ENCODE measurements at regions not wholly inside any gene's neighbourhood (a gene's known extent, or its start where the extent isn't known, plus 50 kb on each side); places are given as distances from the start of the nearest gene placed in this dataset.
"Not testable (repeated sequence)": the region's sequence is repeated elsewhere in the genome, so short reads cannot be mapped to it uniquely, and the experiment has no call there.

DNA sequence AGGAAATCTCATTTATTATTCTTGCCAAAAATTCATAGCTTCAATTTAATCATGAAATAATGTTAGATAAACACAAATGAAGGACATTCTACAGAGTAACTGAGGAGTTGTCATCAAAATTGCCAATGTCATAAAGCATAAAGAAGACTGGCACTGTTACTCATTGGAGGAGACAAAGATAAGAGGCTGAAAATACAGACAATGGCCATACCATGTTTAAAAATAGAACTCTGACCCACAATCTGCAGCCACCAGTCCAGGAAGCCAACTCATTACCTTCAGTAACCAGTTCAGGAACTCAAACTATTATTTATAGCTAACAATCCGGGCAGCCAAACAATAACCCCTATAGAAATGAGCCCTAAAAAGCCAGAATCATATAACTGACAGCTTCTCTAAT is 795.6 kb downstream of the TENT5A start:
- H3K9me3 ChIP-seq: no peaks in the 10 kb centered on the region
- TF ChIP-seq, protein P1, sequence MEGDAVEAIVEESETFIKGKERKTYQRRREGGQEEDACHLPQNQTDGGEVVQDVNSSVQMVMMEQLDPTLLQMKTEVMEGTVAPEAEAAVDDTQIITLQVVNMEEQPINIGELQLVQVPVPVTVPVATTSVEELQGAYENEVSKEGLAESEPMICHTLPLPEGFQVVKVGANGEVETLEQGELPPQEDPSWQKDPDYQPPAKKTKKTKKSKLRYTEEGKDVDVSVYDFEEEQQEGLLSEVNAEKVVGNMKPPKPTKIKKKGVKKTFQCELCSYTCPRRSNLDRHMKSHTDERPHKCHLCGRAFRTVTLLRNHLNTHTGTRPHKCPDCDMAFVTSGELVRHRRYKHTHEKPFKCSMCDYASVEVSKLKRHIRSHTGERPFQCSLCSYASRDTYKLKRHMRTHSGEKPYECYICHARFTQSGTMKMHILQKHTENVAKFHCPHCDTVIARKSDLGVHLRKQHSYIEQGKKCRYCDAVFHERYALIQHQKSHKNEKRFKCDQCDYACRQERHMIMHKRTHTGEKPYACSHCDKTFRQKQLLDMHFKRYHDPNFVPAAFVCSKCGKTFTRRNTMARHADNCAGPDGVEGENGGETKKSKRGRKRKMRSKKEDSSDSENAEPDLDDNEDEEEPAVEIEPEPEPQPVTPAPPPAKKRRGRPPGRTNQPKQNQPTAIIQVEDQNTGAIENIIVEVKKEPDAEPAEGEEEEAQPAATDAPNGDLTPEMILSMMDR (IDR thresholded peaks at IDR 0.05): no peak
- H3K27me3 ChIP-seq: no peaks in the 10 kb centered on the region

GRCh38 chr6:80952479-80952878 is 800.0 kb downstream of the TENT5A start:
- H3K27me3 ChIP-seq; H3K27ac ChIP-seq; H3K4me3 ChIP-seq (ENCODE audit: low read depth in 1 of 2, low read length in 1 of 2); H3K4me1 ChIP-seq (ENCODE audit: control insufficient read depth in 1 of 2, insufficient read depth in 1 of 2, low read depth in 1 of 2, low read length in 1 of 2); H3K9me3 ChIP-seq; H3K36me3 ChIP-seq: not testable (repeated sequence)

More for the DNA sequence above, 795.6 kb downstream of the TENT5A start:
- Histone ChIP-seq H3K27ac (no peak overlapping the region), H3K4me1 (ENCODE audit: control insufficient read depth in 1 of 2, insufficient read depth in 1 of 2, low read depth in 1 of 2, low read length in 1 of 2) (no peaks in the 10 kb centered on the region), H3K36me3 (no peaks in the 10 kb centered on the region), H3K4me3 (ENCODE audit: low read depth in 1 of 2, low read length in 1 of 2) (no peak overlapping the region)

DNA sequence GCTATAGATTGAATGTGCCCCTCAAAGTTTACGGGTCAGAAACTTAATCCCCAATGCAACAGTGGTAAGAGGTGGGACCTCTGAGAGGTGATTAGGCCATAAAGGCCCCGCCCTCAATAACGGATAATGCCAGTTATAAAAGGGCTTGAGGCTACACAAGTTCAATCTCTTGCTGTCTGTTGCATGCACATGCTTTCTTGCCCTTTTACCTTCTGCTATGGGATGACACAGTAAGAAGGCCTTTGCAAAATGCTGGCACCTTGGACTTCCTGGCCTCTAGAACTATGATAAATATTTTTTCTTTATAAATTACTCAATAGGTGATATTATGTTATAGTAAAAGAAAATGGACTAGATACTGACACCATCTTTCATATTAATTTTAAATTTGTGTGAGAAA is 806.1 kb downstream of the TENT5A start:
- Histone ChIP-seq H3K27ac (no peak overlapping the region), H3K4me1 (ENCODE audit: control insufficient read depth in 1 of 2, insufficient read depth in 1 of 2, low read depth in 1 of 2, low read length in 1 of 2) (no peaks in the 10 kb centered on the region), H3K4me3 (ENCODE audit: low read depth in 1 of 2, low read length in 1 of 2) (no peak overlapping the region), H3K36me3 (no peaks in the 10 kb centered on the region), H3K9me3 (no peaks in the 10 kb centered on the region), H3K27me3 (no peaks in the 10 kb centered on the region)
- TF ChIP-seq, protein P1 (IDR thresholded peaks at IDR 0.05): no peak

- TF ChIP-seq, protein P1 (IDR thresholded peaks at IDR 0.05): no peak
- H3K36me3 ChIP-seq: no peaks in the 10 kb centered on the region
- no peak overlapping the region for H3K27ac ChIP-seq
- no peak overlapping the region for H3K4me3 ChIP-seq (ENCODE audit: low read depth in 1 of 2, low read length in 1 of 2)
- no peaks in the 10 kb centered on the region for H3K27me3 ChIP-seq
- H3K4me1 ChIP-seq (ENCODE audit: control insufficient read depth in 1 of 2, insufficient read depth in 1 of 2, low read depth in 1 of 2, low read length in 1 of 2): no peaks in the 10 kb centered on the region
- H3K9me3 ChIP-seq: no peaks in the 10 kb centered on the region
These were observed 809.6 kb downstream of the TENT5A start for GRCh38 chr6:80942911-80943310.

DNA sequence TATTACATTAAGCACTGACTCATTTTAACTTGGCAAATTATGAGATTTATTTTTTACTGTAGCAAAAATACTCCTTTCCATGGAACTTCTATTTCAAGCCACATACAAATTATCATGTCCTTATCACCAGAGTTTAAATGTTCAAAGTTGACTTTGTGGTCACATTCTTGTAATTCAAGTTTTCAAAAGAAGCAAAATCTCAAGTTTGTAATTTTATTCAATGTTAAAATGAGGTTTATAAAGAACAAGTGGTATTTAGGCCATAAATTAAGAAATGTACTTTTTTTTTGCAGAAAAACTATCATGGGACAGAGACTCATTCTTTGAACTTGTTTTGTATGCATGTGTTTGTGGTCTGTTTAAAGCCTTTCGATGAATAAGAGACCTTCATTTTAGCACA is 811.5 kb downstream of the TENT5A start:
- Histone ChIP-seq H3K27me3 (no peaks in the 10 kb centered on the region), H3K27ac (no peak overlapping the region), H3K4me1 (ENCODE audit: control insufficient read depth in 1 of 2, insufficient read depth in 1 of 2, low read depth in 1 of 2, low read length in 1 of 2) (no peaks in the 10 kb centered on the region), H3K4me3 (ENCODE audit: low read depth in 1 of 2, low read length in 1 of 2) (no peak overlapping the region), H3K9me3 (no peaks in the 10 kb centered on the region), H3K36me3 (no peaks in the 10 kb centered on the region)
- TF ChIP-seq, protein P1 (IDR thresholded peaks at IDR 0.05): no peak

DNA sequence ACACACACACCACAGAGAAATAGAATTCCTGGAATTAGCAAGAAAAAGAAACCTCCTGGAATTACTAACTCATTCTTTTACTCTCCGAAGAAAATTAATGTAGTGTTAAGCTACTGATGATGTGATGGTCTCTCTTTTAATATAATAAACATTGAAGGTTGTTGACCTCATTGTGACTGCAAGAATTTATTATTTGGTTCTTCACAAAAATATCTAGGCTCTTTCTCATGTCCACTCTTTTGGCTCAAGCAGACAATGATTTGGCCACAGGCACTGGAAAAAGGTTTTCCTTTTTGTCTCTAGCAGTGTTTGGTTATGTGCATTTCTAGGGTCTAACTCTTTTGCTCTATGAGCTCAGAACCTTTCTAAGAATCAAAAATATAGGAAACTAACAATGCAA is 811.9 kb downstream of the TENT5A start:
- Histone ChIP-seq H3K36me3 (no peaks in the 10 kb centered on the region), H3K27me3 (no peaks in the 10 kb centered on the region), H3K27ac (no peak overlapping the region), H3K9me3 (no peaks in the 10 kb centered on the region), H3K4me1 (ENCODE audit: control insufficient read depth in 1 of 2, insufficient read depth in 1 of 2, low read depth in 1 of 2, low read length in 1 of 2) (no peaks in the 10 kb centered on the region), H3K4me3 (ENCODE audit: low read depth in 1 of 2, low read length in 1 of 2) (no peak overlapping the region)
- TF ChIP-seq, protein P1 (IDR thresholded peaks at IDR 0.05): no peak

All from neutrophil (primary cell).